ENCODE measurements at regions not wholly inside any gene's neighbourhood (a gene's known extent, or its start where the extent isn't known, plus 50 kb on each side); places are given as distances from the start of the nearest gene placed in this dataset.

DNA sequence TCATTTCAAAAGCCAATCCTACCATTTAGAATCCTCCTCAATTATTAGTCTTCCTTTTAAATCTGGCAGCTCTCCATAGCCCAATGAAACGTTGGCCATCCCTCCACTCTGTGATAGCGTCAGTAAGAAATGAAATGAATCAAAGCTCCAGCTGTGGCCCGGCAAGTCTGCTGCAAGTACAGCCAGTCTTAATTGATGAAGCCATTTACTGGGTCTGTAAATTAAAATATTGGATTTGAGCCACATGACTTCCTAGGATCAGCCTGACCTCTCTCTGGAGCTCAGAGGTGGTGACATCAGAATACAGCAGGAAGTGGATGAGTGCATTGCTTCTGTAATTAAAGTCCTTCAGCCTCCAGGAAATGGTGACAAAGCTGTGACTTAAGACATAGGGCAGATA lies 347.0 kb upstream of the LMCD1 start:
- TF ChIP-seq, protein P1, sequence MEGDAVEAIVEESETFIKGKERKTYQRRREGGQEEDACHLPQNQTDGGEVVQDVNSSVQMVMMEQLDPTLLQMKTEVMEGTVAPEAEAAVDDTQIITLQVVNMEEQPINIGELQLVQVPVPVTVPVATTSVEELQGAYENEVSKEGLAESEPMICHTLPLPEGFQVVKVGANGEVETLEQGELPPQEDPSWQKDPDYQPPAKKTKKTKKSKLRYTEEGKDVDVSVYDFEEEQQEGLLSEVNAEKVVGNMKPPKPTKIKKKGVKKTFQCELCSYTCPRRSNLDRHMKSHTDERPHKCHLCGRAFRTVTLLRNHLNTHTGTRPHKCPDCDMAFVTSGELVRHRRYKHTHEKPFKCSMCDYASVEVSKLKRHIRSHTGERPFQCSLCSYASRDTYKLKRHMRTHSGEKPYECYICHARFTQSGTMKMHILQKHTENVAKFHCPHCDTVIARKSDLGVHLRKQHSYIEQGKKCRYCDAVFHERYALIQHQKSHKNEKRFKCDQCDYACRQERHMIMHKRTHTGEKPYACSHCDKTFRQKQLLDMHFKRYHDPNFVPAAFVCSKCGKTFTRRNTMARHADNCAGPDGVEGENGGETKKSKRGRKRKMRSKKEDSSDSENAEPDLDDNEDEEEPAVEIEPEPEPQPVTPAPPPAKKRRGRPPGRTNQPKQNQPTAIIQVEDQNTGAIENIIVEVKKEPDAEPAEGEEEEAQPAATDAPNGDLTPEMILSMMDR (IDR thresholded peaks at IDR 0.05) = no peak
- no peak for TF ChIP-seq POLR2AphosphoS5 (IDR thresholded peaks at IDR 0.05)

Data from upper lobe of left lung (tissue), 4 donors.